ENCODE measurements at regions not wholly inside any gene's neighbourhood (a gene's known extent, or its start where the extent isn't known, plus 50 kb on each side); places are given as distances from the start of the nearest gene placed in this dataset.

GRCh38 chr3:156761713-156762451 lies 64.3 kb upstream of the LEKR1 start:
- no peak for TF ChIP-seq EZH2 (IDR thresholded peaks at IDR 0.05; ENCODE audit: borderline replicate concordance)
- no peak for TF ChIP-seq CTCF (IDR thresholded peaks at IDR 0.05; ENCODE audit: poor library complexity)
